GM21515 (cell line): ENCODE measurements at regions not wholly inside any gene's neighbourhood (a gene's known extent, or its start where the extent isn't known, plus 50 kb on each side); places are given as distances from the start of the nearest gene placed in this dataset.
"Not testable (repeated sequence)": the region's sequence is repeated elsewhere in the genome, so short reads cannot be mapped to it uniquely, and the experiment has no call there.

Source experiments
- ATAC-seq: cut with Tn5 transposase; IDR thresholded peaks from one replicate; pipeline ENCODE4 v1.9.1; 2021; ENCODE audit not compliant: unreplicated experiment

DNA sequence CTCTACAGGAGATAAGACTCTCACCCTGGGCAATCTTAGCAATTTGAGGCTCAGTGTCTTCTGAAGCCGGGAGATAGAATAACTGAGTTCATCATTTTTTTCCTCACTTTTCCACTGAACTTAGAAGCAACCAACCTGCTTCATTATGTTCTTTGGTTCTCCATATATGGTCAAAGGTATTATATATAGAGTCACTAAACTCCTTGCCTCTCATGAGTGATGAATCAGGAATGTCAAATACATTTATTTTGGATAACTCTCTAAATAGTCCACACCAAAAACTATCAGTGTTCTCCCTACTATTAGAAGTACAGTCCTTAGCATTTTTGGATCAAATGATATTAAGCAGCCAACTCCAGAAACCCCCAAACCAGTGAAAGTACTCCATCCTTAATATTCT lies 421.5 kb upstream of the EPHA5 start:
- ATAC-seq = no peak

DNA sequence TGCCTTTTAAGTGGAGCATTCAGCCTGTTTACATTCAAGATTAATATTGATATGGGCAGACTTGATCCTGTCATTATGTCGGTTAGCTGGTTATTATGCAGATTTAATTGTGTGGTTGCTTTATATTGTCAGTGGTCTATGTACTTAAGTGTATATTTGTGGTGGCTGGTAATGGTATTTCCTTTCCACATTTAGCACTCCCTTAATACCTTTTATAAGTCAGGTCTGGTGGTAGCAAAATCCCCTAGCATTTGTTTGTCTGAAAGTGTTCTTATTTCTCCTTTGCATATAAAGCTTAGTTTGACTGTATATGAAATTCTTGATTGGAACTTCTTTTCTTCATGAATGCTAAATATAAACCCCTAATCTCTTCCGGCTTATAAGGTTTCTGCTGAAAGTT lies 403.7 kb upstream of the EPHA5 start:
- ATAC-seq = no peak

DNA sequence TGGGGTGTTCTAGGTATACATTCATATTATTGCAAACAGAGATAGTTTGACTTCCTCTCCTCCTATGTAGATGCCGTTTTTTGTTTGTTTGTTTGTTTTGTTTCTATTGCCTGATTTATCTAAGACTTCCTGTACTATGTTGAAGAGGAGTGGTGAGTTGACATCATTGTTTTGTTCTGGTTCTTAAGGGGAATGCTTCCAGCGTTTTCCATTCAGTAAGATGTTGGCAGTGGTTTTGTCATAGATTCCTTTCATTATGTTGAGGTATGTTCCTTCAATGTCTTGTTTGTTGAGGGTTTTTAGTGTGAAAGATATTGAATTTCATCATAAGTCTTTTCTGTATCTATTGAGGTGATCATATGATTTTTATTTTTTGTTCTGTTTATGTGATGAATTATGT lies 401.6 kb upstream of the EPHA5 start:
- no peak for ATAC-seq

DNA sequence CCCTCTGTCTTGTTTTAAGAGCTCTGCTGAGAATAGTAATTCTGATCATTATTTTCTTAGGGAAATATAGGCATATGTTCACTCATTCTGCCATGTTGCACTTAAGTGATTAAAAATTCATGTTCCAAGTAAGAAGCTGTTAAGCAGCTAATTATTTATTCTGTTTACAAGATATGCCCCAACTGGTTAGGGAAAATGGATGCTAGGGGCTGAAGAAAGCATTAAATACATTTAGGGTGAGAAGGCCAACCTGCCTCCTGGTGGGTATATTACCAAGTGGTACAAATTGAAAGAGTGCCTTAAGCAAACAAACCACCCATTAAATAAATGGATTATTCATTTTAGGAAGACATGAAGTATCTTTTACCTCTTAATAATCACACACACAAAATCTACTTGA lies 392.6 kb upstream of the EPHA5 start:
- ATAC-seq = no peak

DNA sequence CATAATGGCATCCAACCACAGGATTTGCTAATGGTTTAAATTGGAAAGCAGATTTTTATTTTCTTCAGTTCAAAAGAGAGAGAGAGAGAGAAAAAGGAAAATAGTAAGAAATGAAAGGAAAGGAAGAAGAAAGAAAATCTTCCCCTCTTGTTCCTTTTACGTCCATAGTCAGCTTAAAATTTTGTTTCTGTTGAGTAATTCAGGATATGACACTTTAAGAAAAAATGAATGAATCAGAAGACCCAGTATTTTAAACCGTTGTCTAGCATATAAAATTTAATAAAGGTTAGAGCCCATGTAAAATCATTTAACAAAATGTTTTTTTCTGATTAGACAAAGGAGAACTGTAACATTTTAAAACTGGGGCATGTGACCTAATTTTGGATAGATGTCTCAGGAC lies 391.8 kb upstream of the EPHA5 start:
- ATAC-seq = no peak

- ATAC-seq = no peak
These were observed 389.3 kb upstream of the EPHA5 start for GRCh38 chr4:66059556-66059955.

DNA sequence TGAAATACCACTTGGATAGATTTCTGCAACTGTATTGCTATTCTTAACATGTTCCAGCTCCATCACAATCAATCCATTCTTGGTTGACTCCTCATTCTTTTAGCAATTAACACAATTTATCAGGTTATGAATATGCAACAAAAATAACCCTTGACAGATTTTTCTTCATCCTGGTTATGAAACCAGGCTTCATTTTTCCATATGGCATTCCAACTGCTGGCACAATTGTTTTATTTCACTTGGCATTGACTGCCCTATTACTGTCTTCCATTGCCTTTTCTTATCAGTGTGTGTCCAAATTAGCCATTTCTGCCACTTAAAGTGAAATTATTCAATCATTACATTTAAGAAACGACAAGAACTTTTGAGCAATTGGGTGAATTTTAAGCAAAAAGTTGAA lies 388.8 kb upstream of the EPHA5 start:
- ATAC-seq = no peak

GRCh38 chr4:66055999-66056398 lies 385.7 kb upstream of the EPHA5 start:
- ATAC-seq = no peak

DNA sequence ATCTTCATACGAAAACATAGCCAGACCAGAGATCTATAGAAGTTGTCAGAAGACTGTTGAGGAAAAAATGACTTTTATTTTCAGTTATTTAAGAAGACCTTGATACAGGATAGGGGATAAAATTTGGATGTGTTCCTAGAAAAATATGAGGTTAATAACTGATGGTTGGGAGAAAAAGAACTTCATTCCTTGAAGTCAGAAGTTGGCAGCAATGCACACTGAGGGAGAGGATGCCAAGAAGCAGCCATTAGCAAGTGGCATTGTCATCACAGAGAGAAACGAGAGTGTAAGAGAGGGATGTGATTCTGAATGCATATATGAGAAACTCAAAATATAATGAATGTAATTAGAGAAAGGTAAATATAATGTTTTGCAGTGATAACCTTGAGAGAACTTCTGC lies 382.1 kb upstream of the EPHA5 start:
- ATAC-seq = no peak

- no peak for ATAC-seq
These were observed 378.6 kb upstream of the EPHA5 start for GRCh38 chr4:66048861-66049260.

- no peak for ATAC-seq
These were observed 375.6 kb upstream of the EPHA5 start for GRCh38 chr4:66045913-66046312.

DNA sequence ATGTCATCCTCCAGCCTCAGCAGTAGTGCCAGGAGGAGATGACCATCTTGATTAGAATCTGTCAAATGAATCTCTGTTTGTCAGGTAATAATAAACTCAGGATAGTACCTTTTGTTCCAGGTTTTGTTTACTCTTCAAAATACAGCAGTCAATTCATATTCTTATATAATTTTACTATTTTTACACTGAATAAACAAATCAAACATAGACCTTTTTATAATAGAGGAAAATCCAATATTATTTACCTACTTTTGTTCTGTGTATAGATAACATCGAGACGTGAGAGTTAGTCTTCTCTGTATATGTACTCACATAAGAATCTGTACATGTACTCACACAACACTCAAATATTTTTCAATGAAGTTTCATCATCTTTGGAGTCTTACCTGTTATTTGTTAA lies 365.4 kb upstream of the EPHA5 start:
- no peak for ATAC-seq

DNA sequence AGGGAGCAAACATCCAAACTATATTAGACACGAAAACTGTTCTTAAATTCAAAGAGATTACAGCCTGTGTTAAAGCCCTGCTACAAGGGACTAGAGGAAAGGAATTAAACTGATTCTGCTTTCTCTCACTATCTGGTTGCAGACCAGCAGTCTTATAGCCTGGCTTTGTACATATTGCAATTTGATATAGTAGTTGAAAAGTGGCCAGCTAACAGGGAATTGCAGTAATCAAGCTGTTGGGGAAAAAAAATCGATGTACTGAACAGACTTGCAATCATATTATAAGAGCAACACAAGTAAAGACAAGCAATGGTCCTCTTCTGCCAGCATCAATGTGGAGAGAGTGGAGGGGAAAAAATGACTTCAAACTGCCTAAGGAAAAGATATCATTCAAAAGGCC lies 364.4 kb upstream of the EPHA5 start:
- no peak for ATAC-seq

- no peak for ATAC-seq
These were observed 364.0 kb upstream of the EPHA5 start for GRCh38 chr4:66034262-66034661.

DNA sequence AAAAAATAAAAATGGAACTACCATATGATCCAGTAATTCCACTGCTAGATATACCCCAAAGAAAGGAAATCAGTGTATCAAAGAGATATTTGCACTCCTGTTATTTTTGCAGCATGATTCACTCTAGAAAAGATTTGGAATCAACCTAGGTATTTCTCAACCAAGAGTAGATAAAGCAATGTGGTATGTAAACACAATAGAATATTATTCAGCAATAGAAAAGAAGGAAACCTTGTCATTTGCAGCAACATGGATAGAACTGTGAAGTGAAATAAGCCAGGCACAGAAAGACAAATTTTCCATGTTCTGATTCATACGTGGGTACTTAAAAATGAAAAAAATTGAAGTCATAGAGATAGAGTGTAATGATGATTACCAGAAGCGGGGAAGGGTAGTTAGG lies 362.3 kb upstream of the EPHA5 start:
- no peak for ATAC-seq

DNA sequence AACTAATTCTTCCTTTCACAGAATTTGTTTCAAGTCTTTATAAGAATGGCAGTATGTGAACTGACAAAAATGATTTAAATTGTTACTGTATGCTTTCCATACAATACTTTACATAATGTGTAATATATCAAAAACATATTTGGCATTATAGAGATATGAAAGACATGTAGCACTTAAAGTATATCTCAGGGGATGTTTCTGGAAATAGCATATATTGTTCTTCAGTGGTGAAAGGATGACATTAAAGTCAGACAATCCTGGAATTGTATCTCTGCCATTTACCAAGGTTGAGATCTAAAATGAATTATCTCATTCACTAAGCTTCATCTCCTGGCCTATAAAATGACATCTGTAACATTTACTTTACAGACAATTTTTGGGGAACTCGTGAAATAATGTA lies 358.4 kb upstream of the EPHA5 start:
- no peak for ATAC-seq

DNA sequence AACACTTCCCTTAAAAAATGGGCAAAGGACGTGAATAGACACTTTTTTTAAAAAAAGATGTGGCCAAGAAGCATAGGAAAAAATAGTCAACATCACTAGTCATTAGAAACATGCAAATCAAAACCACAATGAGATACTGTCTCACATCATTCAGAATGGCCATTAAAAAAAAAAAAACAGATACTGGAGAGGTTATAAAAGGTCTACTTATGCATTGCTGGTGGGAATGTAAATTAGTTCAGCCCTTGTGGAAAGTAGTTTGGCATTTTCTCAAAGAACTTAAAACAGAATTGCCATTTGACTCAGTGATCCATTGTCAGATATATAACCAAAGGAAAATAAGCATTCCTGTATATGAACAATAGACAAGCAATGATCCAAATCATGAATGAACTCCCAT lies 352.8 kb upstream of the EPHA5 start:
- no peak for ATAC-seq

- no peak for ATAC-seq
These were observed 347.4 kb upstream of the EPHA5 start for GRCh38 chr4:66017671-66018070.

- ATAC-seq = no peak
These were observed 346.0 kb upstream of the EPHA5 start for GRCh38 chr4:66016240-66016639.

- ATAC-seq = no peak
These were observed 344.0 kb upstream of the EPHA5 start for GRCh38 chr4:66014146-66014765.

GRCh38 chr4:66000510-66001117 lies 330.3 kb upstream of the EPHA5 start:
- ATAC-seq = no peak

GRCh38 chr4:65999518-65999871 lies 329.2 kb upstream of the EPHA5 start:
- no peak for ATAC-seq

GRCh38 chr4:65998807-65999517 lies 328.7 kb upstream of the EPHA5 start:
- ATAC-seq = not testable (repeated sequence)
